HG03378 (cell line): ENCODE measurements at regions not wholly inside any gene's neighbourhood (a gene's known extent, or its start where the extent isn't known, plus 50 kb on each side); places are given as distances from the start of the nearest gene placed in this dataset.
"Not testable (repeated sequence)": the region's sequence is repeated elsewhere in the genome, so short reads cannot be mapped to it uniquely, and the experiment has no call there.

Source experiments
- ATAC-seq: cut with Tn5 transposase; IDR thresholded peaks from one replicate; pipeline ENCODE4 v1.9.1; 2021; ENCODE audit warnings: mild to moderate bottlenecking, moderate library complexity; ENCODE audit not compliant: unreplicated experiment

- ATAC-seq: no peak
These were observed 57.9 kb downstream of the PYDC2 start for GRCh38 chr3:191518861-191519260.

GRCh38 chr3:191521055-191521454 is 60.1 kb downstream of the PYDC2 start:
- no peak for ATAC-seq

- no peak for ATAC-seq
These were observed 62.2 kb downstream of the PYDC2 start for GRCh38 chr3:191523148-191523547.

GRCh38 chr3:191528589-191528988 is 67.6 kb downstream of the PYDC2 start:
- no peak for ATAC-seq

- ATAC-seq: no peak
These were observed 69.0 kb downstream of the PYDC2 start for GRCh38 chr3:191529992-191530391.

GRCh38 chr3:191531434-191531972 is 70.5 kb downstream of the PYDC2 start:
- no peak for ATAC-seq

GRCh38 chr3:191543018-191543417 is 82.1 kb downstream of the PYDC2 start:
- ATAC-seq: no peak

- ATAC-seq: no peak
These were observed 82.9 kb downstream of the PYDC2 start for GRCh38 chr3:191543897-191544296.

GRCh38 chr3:191549357-191549756 is 88.4 kb downstream of the PYDC2 start:
- ATAC-seq: no peak

GRCh38 chr3:191555037-191555436 is 94.1 kb downstream of the PYDC2 start:
- ATAC-seq: no peak

- ATAC-seq: no peak
These were observed 96.4 kb downstream of the PYDC2 start for GRCh38 chr3:191557322-191557721.

- ATAC-seq: no peak
These were observed 102.8 kb downstream of the PYDC2 start for GRCh38 chr3:191563722-191564121.

GRCh38 chr3:191566469-191566868 is 105.5 kb downstream of the PYDC2 start:
- ATAC-seq: no peak

- no peak for ATAC-seq
These were observed 107.2 kb downstream of the PYDC2 start for GRCh38 chr3:191568206-191568605.

GRCh38 chr3:191592105-191592504 is 131.1 kb downstream of the PYDC2 start:
- ATAC-seq: no peak

- no peak for ATAC-seq
These were observed 132.5 kb downstream of the PYDC2 start for GRCh38 chr3:191593486-191593885.

GRCh38 chr3:191615511-191615910 is 154.5 kb downstream of the PYDC2 start:
- not testable (repeated sequence) for ATAC-seq

- ATAC-seq: no peak
These were observed 163.3 kb downstream of the PYDC2 start for GRCh38 chr3:191624299-191624698.

GRCh38 chr3:191627064-191627463 is 166.1 kb downstream of the PYDC2 start:
- ATAC-seq: no peak

- no peak for ATAC-seq
These were observed 167.6 kb downstream of the PYDC2 start for GRCh38 chr3:191628571-191628970.

- ATAC-seq: no peak
These were observed 170.5 kb downstream of the PYDC2 start for GRCh38 chr3:191631496-191631895.

- ATAC-seq: no peak
These were observed 173.9 kb downstream of the PYDC2 start for GRCh38 chr3:191634902-191635301.

- ATAC-seq: no peak
These were observed 176.6 kb downstream of the PYDC2 start for GRCh38 chr3:191637611-191638010.
